HEK293T (cell line): ENCODE measurements at regions not wholly inside any gene's neighbourhood (a gene's known extent, or its start where the extent isn't known, plus 50 kb on each side); places are given as distances from the start of the nearest gene placed in this dataset.

Source experiments
- CTCF ChIA-PET: fragments of 350-600 bp; formaldehyde crosslinking; extraction: SDS; loops from one replicate; lab custom pipeline; 2021; ENCODE audit warnings: antibody characterized with exemption, inconsistent platforms; lab: Yijun Ruan, JAX
- POLR2A ChIA-PET: fragments of 350-600 bp; formaldehyde crosslinking; extraction: SDS; loops from one replicate; lab custom pipeline; 2020; ENCODE audit warnings: antibody characterized with exemption, inconsistent platforms; lab: Yijun Ruan, JAX
- DNase-seq: peaks from one replicate; pipeline ENCODE4 v3.0.0; 2012; ENCODE audit warnings: mixed read lengths; ENCODE audit errors: extremely low spot score
- ARNT ChIP-seq: fragments of 450-650 bp; IDR thresholded peaks from 2 replicates; pipeline ENCODE4 v1.6.1; 2017; ENCODE audit warnings: mild to moderate bottlenecking
- BHLHE40 ChIP-seq: fragments of 450-650 bp; IDR thresholded peaks from 2 replicates; pipeline ENCODE4 v1.6.1; 2016; ENCODE audit warnings: mild to moderate bottlenecking, moderate library complexity, borderline replicate concordance
- CTBP1 ChIP-seq: fragments of 450-650 bp; IDR thresholded peaks from 2 replicates; pipeline ENCODE4 v1.6.1; 2016; ENCODE audit warnings: borderline replicate concordance
- ELF4 ChIP-seq: fragments of 450-650 bp; IDR thresholded peaks from 2 replicates; pipeline ENCODE4 v1.6.1; 2017; ENCODE audit warnings: antibody characterized with exemption
- FOXA1 ChIP-seq: fragments of 450-650 bp; IDR thresholded peaks from 2 replicates; pipeline ENCODE4 v1.6.1; 2016; ENCODE audit warnings: mild to moderate bottlenecking
- FOXK2 ChIP-seq: fragments of 450-650 bp; IDR thresholded peaks from 2 replicates; pipeline ENCODE4 v1.6.1; 2016; ENCODE audit warnings: mild to moderate bottlenecking
- FOXM1 ChIP-seq: fragments of 450-650 bp; IDR thresholded peaks from 2 replicates; pipeline ENCODE4 v1.6.1; 2017; ENCODE audit warnings: mild to moderate bottlenecking, borderline replicate concordance
- HDGF ChIP-seq: fragments of 450-650 bp; IDR thresholded peaks from 2 replicates; pipeline ENCODE4 v1.6.1; 2017; ENCODE audit warnings: antibody characterized with exemption, borderline replicate concordance
- L3MBTL2 ChIP-seq: fragments of 450-650 bp; conservative IDR thresholded peaks from 2 replicates; pipeline ENCODE4 v1.6.1; 2016; ENCODE audit warnings: mild to moderate bottlenecking
- LEF1 ChIP-seq: fragments of 450-650 bp; IDR thresholded peaks from 2 replicates; pipeline ENCODE4 v1.6.1; 2017; ENCODE audit warnings: mild to moderate bottlenecking, borderline replicate concordance
- NFRKB ChIP-seq: fragments of 450-650 bp; IDR thresholded peaks from 2 replicates; pipeline ENCODE4 v1.6.1; 2016; ENCODE audit warnings: mild to moderate bottlenecking, moderate library complexity
- PKNOX1 ChIP-seq: fragments of 450-650 bp; IDR thresholded peaks from 2 replicates; pipeline ENCODE4 v1.6.1; 2016
- SP1 ChIP-seq: fragments of 450-650 bp; IDR thresholded peaks from 2 replicates; pipeline ENCODE4 v1.6.1; 2017
- SUZ12 ChIP-seq: fragments of 450-650 bp; IDR thresholded peaks from 2 replicates; pipeline ENCODE4 v1.6.1; 2016; ENCODE audit warnings: mild to moderate bottlenecking
- TARDBP ChIP-seq: fragments of 450-650 bp; IDR thresholded peaks from 2 replicates; pipeline ENCODE4 v1.6.1; 2016
- ZNF384 ChIP-seq: fragments of 450-650 bp; IDR thresholded peaks from 2 replicates; pipeline ENCODE4 v1.6.1; 2016

GRCh38 chr12:91918431-91918830 lies 227.2 kb downstream of the BTG1 start:
- ChIA-PET POLR2A (no interaction called here), CTCF (no interaction called here)
- no peak for DNase-seq
- no peak for TF ChIP-seq BHLHE40
- no peak for TF ChIP-seq CTBP1
- no peak for TF ChIP-seq FOXA1
- no peak for TF ChIP-seq FOXK2
- no peak for TF ChIP-seq ARNT

GRCh38 chr12:91914701-91915100 lies 230.9 kb downstream of the BTG1 start:
- TF ChIP-seq ARNT (no peak), BHLHE40 (no peak), ZNF384 (no peak), NFRKB (no peak), FOXK2 (no peak), ELF4 (no peak), FOXM1 (no peak), FOXA1 (no peak), SUZ12 (no peak), SP1 (no peak), HDGF (no peak), LEF1 (no peak), TARDBP (no peak)
- no peak for DNase-seq
- POLR2A ChIA-PET, result no interaction called here
- CTCF ChIA-PET, result interaction anchor here (0.7 kb wide), 1 partner anchor 103 kb away, joined by 4 read pairs; no protein-coding TSS in a partner anchor

- POLR2A ChIA-PET, result no interaction called here
- CTCF ChIA-PET, result no interaction called here
- DNase-seq, result no peak
- TF ChIP-seq TARDBP (no peak), CTBP1 (no peak), PKNOX1 (no peak), FOXA1 (no peak), HDGF (no peak), ARNT (no peak), ELF4 (no peak), NFRKB (no peak), SP1 (no peak), SUZ12 (no peak)
Observed at GRCh38 chr12:91913651-91914050, 232.0 kb downstream of the BTG1 start.

GRCh38 chr12:91913124-91913523 lies 232.5 kb downstream of the BTG1 start:
- POLR2A ChIA-PET, result no interaction called here
- no peak for DNase-seq
- no peak for TF ChIP-seq ELF4
- TF ChIP-seq HDGF, result no peak
- no peak for TF ChIP-seq FOXK2
- TF ChIP-seq ZNF384, result no peak
- TF ChIP-seq NFRKB, result no peak
- CTCF ChIA-PET, result no interaction called here

- ChIA-PET POLR2A (no interaction called here), CTCF (no interaction called here)
- DNase-seq, result no peak
- TF ChIP-seq HDGF (no peak), FOXM1 (no peak), SUZ12 (no peak), LEF1 (no peak), PKNOX1 (no peak), NFRKB (no peak), FOXA1 (no peak), SP1 (no peak), FOXK2 (no peak), BHLHE40 (no peak), ARNT (no peak), TARDBP (no peak), L3MBTL2 (no peak)
Observed at GRCh38 chr12:91912178-91912577, 233.5 kb downstream of the BTG1 start.

GRCh38 chr12:91910871-91911388 lies 234.7 kb downstream of the BTG1 start:
- ChIA-PET POLR2A (no interaction called here), CTCF (no interaction called here)
- no peak for DNase-seq
- TF ChIP-seq SUZ12 (no peak), L3MBTL2 (no peak), NFRKB (no peak), SP1 (no peak), PKNOX1 (no peak), FOXA1 (no peak), BHLHE40 (no peak), FOXK2 (no peak), ZNF384 (no peak), ELF4 (no peak), ARNT (no peak), LEF1 (no peak), HDGF (no peak), CTBP1 (no peak), TARDBP (no peak), FOXM1 (no peak)
